Vagina (tissue), 2 donors: ENCODE measurements at regions not wholly inside any gene's neighbourhood (a gene's known extent, or its start where the extent isn't known, plus 50 kb on each side); places are given as distances from the start of the nearest gene placed in this dataset.

Source experiments
- POLR2AphosphoS5 ChIP-seq, 2 donors: sonication (generic); formaldehyde crosslinking; IDR thresholded peaks; one replicate each; pipeline ENCODE4 v1.9.0; 2017; ENCODE audit warnings: antibody characterized with exemption in 2 of 2, mild to moderate bottlenecking in 2 of 2, low read depth in 1 of 2; ENCODE audit not compliant: insufficient read depth in 1 of 2
- TF ChIP-seq, protein P1 (sequence below), 3 experiments: fragments of 450-650 bp in 2 of 3; fragments of 200-600 bp in 1 of 3; sonication (generic) in 1 of 3; IDR thresholded peaks; one replicate each; pipeline ENCODE4 v1.5.1; 2017 to 2019; ENCODE audit warnings: antibody characterized with exemption in 3 of 3, mild to moderate bottlenecking in 2 of 3, moderate library complexity in 2 of 3

DNA sequence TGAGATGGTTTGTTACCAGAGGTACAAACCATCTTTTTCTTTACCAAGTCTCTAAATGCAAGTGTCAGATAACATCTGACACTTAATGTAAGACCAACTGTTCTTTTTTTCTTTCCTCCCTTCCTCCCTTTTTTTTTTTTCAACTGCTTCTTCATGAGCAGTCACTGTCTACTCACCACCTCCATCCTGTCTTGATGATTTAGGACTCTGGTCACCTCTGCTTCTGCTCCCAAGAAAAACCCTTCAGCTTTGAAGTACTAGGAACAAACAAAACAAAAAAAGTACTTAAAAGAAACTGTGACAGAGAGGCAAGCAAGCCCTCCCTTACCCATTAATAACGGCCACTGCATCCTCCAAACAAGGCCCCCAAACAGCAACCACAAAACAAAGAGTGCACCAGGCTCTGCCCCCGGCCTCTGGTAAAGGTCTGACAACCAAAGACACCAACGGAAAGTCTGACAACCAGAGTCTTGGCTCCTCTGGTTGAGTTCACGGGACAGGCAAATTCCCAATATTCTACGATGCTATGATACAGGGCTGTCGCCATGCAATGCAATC lies 141.0 kb downstream of the ARL4C start:
- TF ChIP-seq, protein P1, sequence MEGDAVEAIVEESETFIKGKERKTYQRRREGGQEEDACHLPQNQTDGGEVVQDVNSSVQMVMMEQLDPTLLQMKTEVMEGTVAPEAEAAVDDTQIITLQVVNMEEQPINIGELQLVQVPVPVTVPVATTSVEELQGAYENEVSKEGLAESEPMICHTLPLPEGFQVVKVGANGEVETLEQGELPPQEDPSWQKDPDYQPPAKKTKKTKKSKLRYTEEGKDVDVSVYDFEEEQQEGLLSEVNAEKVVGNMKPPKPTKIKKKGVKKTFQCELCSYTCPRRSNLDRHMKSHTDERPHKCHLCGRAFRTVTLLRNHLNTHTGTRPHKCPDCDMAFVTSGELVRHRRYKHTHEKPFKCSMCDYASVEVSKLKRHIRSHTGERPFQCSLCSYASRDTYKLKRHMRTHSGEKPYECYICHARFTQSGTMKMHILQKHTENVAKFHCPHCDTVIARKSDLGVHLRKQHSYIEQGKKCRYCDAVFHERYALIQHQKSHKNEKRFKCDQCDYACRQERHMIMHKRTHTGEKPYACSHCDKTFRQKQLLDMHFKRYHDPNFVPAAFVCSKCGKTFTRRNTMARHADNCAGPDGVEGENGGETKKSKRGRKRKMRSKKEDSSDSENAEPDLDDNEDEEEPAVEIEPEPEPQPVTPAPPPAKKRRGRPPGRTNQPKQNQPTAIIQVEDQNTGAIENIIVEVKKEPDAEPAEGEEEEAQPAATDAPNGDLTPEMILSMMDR (IDR thresholded peaks at IDR 0.05), result no peak
- no peak for TF ChIP-seq POLR2AphosphoS5 (IDR thresholded peaks at IDR 0.05; ENCODE audit: insufficient read depth in 1 of 2, low read depth in 1 of 2)
